Sigmoid colon (tissue), 6 donors: ENCODE measurements at regions not wholly inside any gene's neighbourhood (a gene's known extent, or its start where the extent isn't known, plus 50 kb on each side); places are given as distances from the start of the nearest gene placed in this dataset.

Experiments used
- DNase-seq: peaks from one replicate; pipeline ENCODE4 v3.0.0-alpha.2; 2019
- H3K27ac ChIP-seq, 4 donors: fragments of 200-600 bp; sonication (generic); one replicate each; pipeline ENCODE4 v1.5.1; 2016 to 2019; ENCODE audit warnings: mild to moderate bottlenecking in 1 of 4
- H3K27me3 ChIP-seq, 3 donors: fragments of 200-600 bp; sonication (generic); one replicate each; pipeline ENCODE4 v1.5.1; 2019; ENCODE audit warnings: mild to moderate bottlenecking in 1 of 3
- H3K36me3 ChIP-seq, 4 donors: fragments of 200-600 bp; sonication (generic); one replicate each; pipeline ENCODE4 v1.5.1; 2016 to 2019
- H3K4me1 ChIP-seq, 4 donors: fragments of 200-600 bp; sonication (generic); one replicate each; pipeline ENCODE4 v1.5.1; 2017 to 2019
- H3K4me3 ChIP-seq, 4 donors: fragments of 200-600 bp; sonication (generic); one replicate each; pipeline ENCODE4 v1.5.1; 2017 to 2019; ENCODE audit warnings: mild to moderate bottlenecking in 2 of 4, moderate library complexity in 1 of 4
- H3K9me3 ChIP-seq, 4 donors: fragments of 200-600 bp in 3 of 4; sonication (generic) in 3 of 4; one replicate each; pipeline versions ENCODE4 v1.5.1 to v1.6.1; 2013 to 2019
- EP300 ChIP-seq, 4 donors: sonication (generic); formaldehyde crosslinking; IDR thresholded peaks; one replicate each; pipeline ENCODE4 v1.6.1; 2017; ENCODE audit warnings: antibody characterized with exemption in 4 of 4
- POLR2A ChIP-seq, 2 donors: fragments of 450-650 bp; IDR thresholded peaks; one replicate each; pipeline ENCODE4 v1.6.1; 2016; ENCODE audit warnings: antibody characterized with exemption in 2 of 2, mild to moderate bottlenecking in 2 of 2, moderate library complexity in 2 of 2
- POLR2AphosphoS5 ChIP-seq, 4 donors: sonication (generic); formaldehyde crosslinking; IDR thresholded peaks; one replicate each; pipeline ENCODE4 v1.6.1; 2017; ENCODE audit warnings: antibody characterized with exemption in 4 of 4
- WGBS, 2 donors: extraction: QIAGEN DNeasy Blood & Tissue Kit; methylation state at CpG; one replicate each; pipeline ENCODE4 v1.1.7; 2013; 5-methylcytosine and 5-hydroxymethylcytosine counted together
- intact Hi-C: fragments of 100-400 bp; cut with DNase I; formaldehyde crosslinking; loops from one replicate; pipeline ENCODE4 v1.15.1; 2023
- TF ChIP-seq, protein P1 (sequence below), 4 experiments: fragments of 450-650 bp in 3 of 4; fragments of 200-600 bp in 1 of 4; IDR thresholded peaks; one replicate each; pipeline ENCODE4 v1.5.1; 2016 to 2019; ENCODE audit warnings: antibody characterized with exemption in 4 of 4, mild to moderate bottlenecking in 3 of 4, moderate library complexity in 2 of 4
- donor health status: healthy with polysubstance abuse.
- donor health status: healthy.

DNA sequence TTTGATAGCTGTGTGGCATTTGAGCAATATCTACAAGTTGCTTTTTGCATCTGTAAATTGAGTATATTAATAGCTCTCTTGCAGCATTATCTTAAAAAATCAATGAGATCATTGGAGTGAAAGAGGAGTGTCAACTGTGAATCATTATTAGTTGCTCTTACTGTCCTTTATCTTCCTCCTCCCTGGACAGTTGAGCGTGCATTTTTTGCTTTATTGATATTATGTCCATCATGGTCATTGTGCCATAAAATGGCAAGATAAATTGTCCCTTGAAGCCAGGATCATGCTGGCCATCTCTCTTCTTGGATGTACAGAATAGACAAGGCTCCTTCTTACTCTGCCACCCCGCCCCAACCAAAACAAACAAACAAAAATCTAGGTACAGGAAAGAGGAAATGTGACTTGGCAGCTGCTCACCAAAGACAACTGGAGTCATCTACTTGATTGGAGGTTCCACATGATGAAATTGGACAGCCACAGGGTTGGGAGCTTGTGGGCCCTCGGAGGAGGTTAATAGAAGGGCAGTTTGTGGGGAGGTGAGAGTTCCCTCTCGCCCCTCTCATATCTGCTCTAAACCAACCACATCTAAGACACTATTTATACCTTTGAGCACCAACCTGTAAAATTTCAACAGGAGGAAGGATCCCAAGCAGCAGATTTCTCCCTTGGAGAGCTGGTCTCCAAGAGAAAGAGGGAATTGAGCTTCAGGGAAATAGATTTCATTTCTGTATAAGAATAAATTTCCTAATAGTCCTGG lies 252.7 kb downstream of the SKIDA1 start:
- Histone ChIP-seq H3K9me3 (no peaks in the 10 kb centered on the region), H3K4me3 (no peak overlapping the region), H3K27me3 (no peaks in the 10 kb centered on the region), H3K27ac (no peak overlapping the region), H3K4me1 (no peaks in the 10 kb centered on the region), H3K36me3 (no peaks in the 10 kb centered on the region)
- intact Hi-C loops = loop anchor here (10.0 kb wide), 2 partner anchors 222 to 462 kb away; no protein-coding TSS in a partner anchor
- 53 to 73% methylated on average over 4 of the region's 4 CpGs for WGBS, 2 donors
- TF ChIP-seq POLR2AphosphoS5 (IDR thresholded peaks at IDR 0.05) (no peak), EP300 (IDR thresholded peaks at IDR 0.05) (no peak), POLR2A (IDR thresholded peaks at IDR 0.05) (no peak)
- TF ChIP-seq, protein P1, sequence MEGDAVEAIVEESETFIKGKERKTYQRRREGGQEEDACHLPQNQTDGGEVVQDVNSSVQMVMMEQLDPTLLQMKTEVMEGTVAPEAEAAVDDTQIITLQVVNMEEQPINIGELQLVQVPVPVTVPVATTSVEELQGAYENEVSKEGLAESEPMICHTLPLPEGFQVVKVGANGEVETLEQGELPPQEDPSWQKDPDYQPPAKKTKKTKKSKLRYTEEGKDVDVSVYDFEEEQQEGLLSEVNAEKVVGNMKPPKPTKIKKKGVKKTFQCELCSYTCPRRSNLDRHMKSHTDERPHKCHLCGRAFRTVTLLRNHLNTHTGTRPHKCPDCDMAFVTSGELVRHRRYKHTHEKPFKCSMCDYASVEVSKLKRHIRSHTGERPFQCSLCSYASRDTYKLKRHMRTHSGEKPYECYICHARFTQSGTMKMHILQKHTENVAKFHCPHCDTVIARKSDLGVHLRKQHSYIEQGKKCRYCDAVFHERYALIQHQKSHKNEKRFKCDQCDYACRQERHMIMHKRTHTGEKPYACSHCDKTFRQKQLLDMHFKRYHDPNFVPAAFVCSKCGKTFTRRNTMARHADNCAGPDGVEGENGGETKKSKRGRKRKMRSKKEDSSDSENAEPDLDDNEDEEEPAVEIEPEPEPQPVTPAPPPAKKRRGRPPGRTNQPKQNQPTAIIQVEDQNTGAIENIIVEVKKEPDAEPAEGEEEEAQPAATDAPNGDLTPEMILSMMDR (IDR thresholded peaks at IDR 0.05) = no peak
- DNase-seq = no peak

DNA sequence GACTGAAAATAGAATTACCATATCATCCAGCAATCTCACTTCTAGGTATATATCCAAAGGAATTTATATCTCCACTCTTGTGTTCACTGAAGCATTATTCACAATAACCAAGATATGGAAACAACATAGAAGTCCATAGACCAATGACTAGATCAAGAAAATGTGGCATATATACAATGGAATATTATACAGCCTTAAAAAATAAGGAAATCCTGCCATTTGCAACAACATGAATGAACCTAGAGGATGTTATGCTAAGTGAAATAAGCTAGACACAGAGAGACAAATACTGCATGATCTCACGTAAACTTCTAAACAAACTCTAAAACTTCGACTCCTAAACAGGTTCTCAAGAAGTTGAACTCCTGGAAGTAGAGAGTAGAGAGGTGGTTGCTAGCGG lies 254.5 kb downstream of the SKIDA1 start:
- TF ChIP-seq, protein P1 (IDR thresholded peaks at IDR 0.05) = no peak
- TF ChIP-seq POLR2A (IDR thresholded peaks at IDR 0.05) (no peak), POLR2AphosphoS5 (IDR thresholded peaks at IDR 0.05) (no peak), EP300 (IDR thresholded peaks at IDR 0.05) (no peak)
- H3K4me1 ChIP-seq = no peaks in the 10 kb centered on the region
- H3K4me3 ChIP-seq = no peak overlapping the region
- H3K36me3 ChIP-seq = no peaks in the 10 kb centered on the region
- intact Hi-C loops = loop anchor here (10.0 kb wide), 2 partner anchors 224 to 464 kb away; no protein-coding TSS in a partner anchor
- no peaks in the 10 kb centered on the region for H3K27me3 ChIP-seq
- H3K27ac ChIP-seq = no peak overlapping the region
- no peak for DNase-seq
- 95 to 96% methylated on average over 3 of the region's 3 CpGs for WGBS, 2 donors
- no peaks in the 10 kb centered on the region for H3K9me3 ChIP-seq

DNA sequence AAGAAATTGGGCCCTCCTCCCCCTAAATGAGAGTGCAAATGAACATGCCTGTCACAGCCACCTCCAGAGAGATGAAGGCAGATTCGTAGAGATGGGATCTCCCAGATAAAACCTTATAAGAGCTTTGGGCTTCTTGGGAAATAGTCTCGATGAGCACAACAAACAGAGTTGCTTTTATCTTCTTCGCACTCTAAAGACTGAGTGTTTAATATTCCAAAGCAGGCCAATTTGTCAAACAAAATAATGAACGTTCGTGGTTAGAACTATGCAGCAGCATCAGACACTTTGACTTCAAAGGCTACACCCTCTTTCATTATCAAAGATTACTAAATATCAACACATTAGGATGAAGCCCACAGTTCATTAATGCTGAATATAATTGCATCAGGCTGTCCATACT lies 256.2 kb downstream of the SKIDA1 start:
- Histone ChIP-seq H3K36me3 (no peaks in the 10 kb centered on the region), H3K27me3 (no peaks in the 10 kb centered on the region), H3K4me1 (no peaks in the 10 kb centered on the region), H3K9me3 (no peaks in the 10 kb centered on the region), H3K27ac (no peak overlapping the region), H3K4me3 (no peak overlapping the region)
- 83 to 88% methylated on average over 5 of the region's 5 CpGs for WGBS, 2 donors
- DNase-seq = no peak
- TF ChIP-seq, protein P1 (IDR thresholded peaks at IDR 0.05) = no peak
- TF ChIP-seq POLR2AphosphoS5 (IDR thresholded peaks at IDR 0.05) (no peak), POLR2A (IDR thresholded peaks at IDR 0.05) (no peak), EP300 (IDR thresholded peaks at IDR 0.05) (no peak)
- intact Hi-C loops = no loop called here

DNA sequence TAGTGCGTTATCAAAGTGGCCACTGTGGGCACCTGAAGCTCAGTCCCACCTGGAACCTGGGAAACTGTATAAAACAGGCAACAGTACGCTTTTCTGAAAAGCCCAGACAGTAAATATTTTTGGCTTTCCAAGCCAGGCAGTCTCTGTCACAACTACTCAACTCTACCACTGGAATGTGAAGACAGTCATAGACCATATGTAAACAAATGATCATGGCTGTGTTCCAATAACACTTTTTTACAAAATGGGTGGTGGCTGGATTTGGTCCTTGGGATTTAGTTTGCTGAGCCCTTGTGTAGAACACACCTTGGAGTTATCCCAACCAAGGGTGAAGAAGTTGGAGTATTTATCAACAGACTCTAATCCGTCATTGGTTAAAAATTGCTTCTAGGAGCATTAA lies 259.9 kb downstream of the SKIDA1 start:
- DNase-seq = no peak
- no peak overlapping the region for H3K27ac ChIP-seq
- H3K9me3 ChIP-seq = no peaks in the 10 kb centered on the region
- no peak overlapping the region for H3K4me3 ChIP-seq
- WGBS, 2 donors = 67 to 76% methylated on average over 3 of the region's 3 CpGs
- no peaks in the 10 kb centered on the region for H3K36me3 ChIP-seq
- H3K4me1 ChIP-seq = no peaks in the 10 kb centered on the region
- no peaks in the 10 kb centered on the region for H3K27me3 ChIP-seq
- TF ChIP-seq POLR2A (IDR thresholded peaks at IDR 0.05) = no peak
- TF ChIP-seq, protein P1 (IDR thresholded peaks at IDR 0.05) = no peak
- TF ChIP-seq POLR2AphosphoS5 (IDR thresholded peaks at IDR 0.05) = no peak
- intact Hi-C loops = no loop called here

DNA sequence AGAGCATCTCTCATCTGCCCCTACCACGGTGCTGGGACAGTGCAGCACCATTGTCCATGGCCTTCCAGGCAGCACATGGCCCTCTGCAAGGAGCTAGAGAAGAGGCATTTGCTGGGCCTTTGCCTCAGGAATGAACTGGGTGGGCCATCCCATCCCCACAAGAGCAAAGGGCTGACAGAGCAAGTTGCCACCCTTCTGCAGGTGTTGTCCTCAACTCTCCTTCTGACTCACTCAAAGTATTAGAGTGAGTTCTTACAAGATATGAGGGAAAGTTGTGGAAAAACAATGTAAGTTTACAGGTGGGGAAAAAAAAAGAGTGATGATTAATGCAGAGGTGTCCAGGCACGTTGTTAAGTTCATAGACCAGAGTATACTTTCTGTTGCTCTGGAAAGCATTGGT lies 261.2 kb downstream of the SKIDA1 start:
- no peak for TF ChIP-seq POLR2AphosphoS5 (IDR thresholded peaks at IDR 0.05)
- TF ChIP-seq POLR2A (IDR thresholded peaks at IDR 0.05) = no peak
- TF ChIP-seq, protein P1 (IDR thresholded peaks at IDR 0.05) = no peak
- no peak for TF ChIP-seq EP300 (IDR thresholded peaks at IDR 0.05)
- Histone ChIP-seq H3K9me3 (no peaks in the 10 kb centered on the region), H3K36me3 (no peaks in the 10 kb centered on the region), H3K4me3 (no peak overlapping the region), H3K27me3 (no peaks in the 10 kb centered on the region), H3K4me1 (no peaks in the 10 kb centered on the region), H3K27ac (no peak overlapping the region)
- DNase-seq = peak; percentile 47
- WGBS, 2 donors = 87 to 94% methylated on average over 2 of the region's 2 CpGs
- intact Hi-C loops = no loop called here
